ENCODE measurements at regions not wholly inside any gene's neighbourhood (a gene's known extent, or its start where the extent isn't known, plus 50 kb on each side); places are given as distances from the start of the nearest gene placed in this dataset.
"Not testable (repeated sequence)": the region's sequence is repeated elsewhere in the genome, so short reads cannot be mapped to it uniquely, and the experiment has no call there.

GRCh38 chr5:147084702-147085101, 150.1 kb upstream of the STK32A start:
- no peak for DNase-seq

- no peak for DNase-seq
These were observed 149.4 kb upstream of the STK32A start for GRCh38 chr5:147085409-147085808.

GRCh38 chr5:147092044-147092443, 142.8 kb upstream of the STK32A start:
- no peak for DNase-seq

GRCh38 chr5:147093138-147093537, 141.7 kb upstream of the STK32A start:
- no peak for DNase-seq

GRCh38 chr5:147095740-147096139, 139.1 kb upstream of the STK32A start:
- DNase-seq, result no peak

- DNase-seq, result no peak
These were observed 136.5 kb upstream of the STK32A start for GRCh38 chr5:147098233-147098790.

GRCh38 chr5:147101659-147102369, 133.0 kb upstream of the STK32A start:
- DNase-seq, result no peak

GRCh38 chr5:147112899-147113298, 121.9 kb upstream of the STK32A start:
- no peak for DNase-seq

GRCh38 chr5:147113967-147114366, 120.9 kb upstream of the STK32A start:
- no peak for DNase-seq

GRCh38 chr5:147139759-147140158, 95.1 kb upstream of the STK32A start:
- not testable (repeated sequence) for DNase-seq

GRCh38 chr5:147140558-147140957, 94.3 kb upstream of the STK32A start:
- DNase-seq, result no peak

- DNase-seq, result not testable (repeated sequence)
These were observed 93.2 kb upstream of the STK32A start for GRCh38 chr5:147141580-147141979.

- no peak for DNase-seq
These were observed 91.6 kb upstream of the STK32A start for GRCh38 chr5:147143215-147143614.

GRCh38 chr5:147145328-147145727, 89.5 kb upstream of the STK32A start:
- DNase-seq, result no peak

GRCh38 chr5:147148715-147149114, 86.1 kb upstream of the STK32A start:
- no peak for DNase-seq

GRCh38 chr5:147152086-147152485, 82.7 kb upstream of the STK32A start:
- no peak for DNase-seq

GRCh38 chr5:147154809-147155208, 80.0 kb upstream of the STK32A start:
- no peak for DNase-seq

- DNase-seq, result no peak
These were observed 78.8 kb upstream of the STK32A start for GRCh38 chr5:147156012-147156411.

- no peak for DNase-seq
These were observed 73.7 kb upstream of the STK32A start for GRCh38 chr5:147160902-147161700.

- DNase-seq, result no peak
These were observed 72.1 kb upstream of the STK32A start for GRCh38 chr5:147162740-147163139.

- no peak for DNase-seq
These were observed 67.3 kb upstream of the STK32A start for GRCh38 chr5:147167529-147167928.

GRCh38 chr5:147168578-147169327, 66.1 kb upstream of the STK32A start:
- no peak for DNase-seq

- DNase-seq, result no peak
These were observed 65.4 kb upstream of the STK32A start for GRCh38 chr5:147169399-147169798.
